Vagina (tissue), 2 donors: ENCODE measurements at regions not wholly inside any gene's neighbourhood (a gene's known extent, or its start where the extent isn't known, plus 50 kb on each side); places are given as distances from the start of the nearest gene placed in this dataset.

Experiments used
- CTCF ChIP-seq, 3 experiments: fragments of 450-650 bp in 2 of 3; fragments of 200-600 bp in 1 of 3; sonication (generic) in 1 of 3; IDR thresholded peaks; one replicate each; pipeline ENCODE4 v1.5.1; 2017 to 2019; ENCODE audit warnings: antibody characterized with exemption in 3 of 3, mild to moderate bottlenecking in 2 of 3, moderate library complexity in 2 of 3
- POLR2A ChIP-seq, 2 donors: fragments of 450-650 bp; IDR thresholded peaks; one replicate each; pipeline ENCODE4 v1.6.1; 2017; ENCODE audit warnings: antibody characterized with exemption in 2 of 2, mild to moderate bottlenecking in 2 of 2, moderate library complexity in 2 of 2

- TF ChIP-seq CTCF (IDR thresholded peaks at IDR 0.05) (no peak), POLR2A (IDR thresholded peaks at IDR 0.05) (no peak)
These were observed 549.1 kb downstream of the ANKRD50 start for GRCh38 chr4:124163401-124163800.
